ENCODE measurements at regions not wholly inside any gene's neighbourhood (a gene's known extent, or its start where the extent isn't known, plus 50 kb on each side); places are given as distances from the start of the nearest gene placed in this dataset.

DNA sequence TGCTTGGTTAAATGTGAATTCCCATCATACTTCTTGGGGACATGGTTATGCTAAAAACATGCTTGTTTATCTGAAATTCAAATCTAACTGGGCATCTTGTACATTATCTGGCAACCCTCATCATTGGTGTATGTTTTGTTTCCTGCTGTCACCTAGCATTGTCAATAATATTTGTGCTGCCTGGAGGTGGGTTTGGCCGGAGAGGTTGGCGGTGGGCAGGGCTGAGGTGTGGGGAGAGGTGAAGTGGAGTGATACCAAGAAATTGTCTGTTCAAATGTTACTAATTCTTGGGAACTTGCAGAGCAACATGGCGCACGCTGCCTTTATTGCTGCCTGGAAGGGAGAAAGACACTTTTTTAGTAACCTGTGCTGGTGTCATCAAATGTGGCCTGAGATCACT is 280.5 kb downstream of the VRK1 start:
- H3K4me3 ChIP-seq (ENCODE audit: low read depth, low read length), result no peak overlapping the region
- DNase-seq (ENCODE audit: low read depth), result no peak
- TF ChIP-seq MYC (IDR thresholded peaks at IDR 0.05; ENCODE audit: low read depth, low read length), result no peak
- no peak for TF ChIP-seq POLR2A (IDR thresholded peaks at IDR 0.05; ENCODE audit: extremely low read depth, insufficient read length)
- no peak for TF ChIP-seq CTCF (IDR thresholded peaks at IDR 0.05; ENCODE audit: low read depth, low read length)
- TF ChIP-seq, protein P1, sequence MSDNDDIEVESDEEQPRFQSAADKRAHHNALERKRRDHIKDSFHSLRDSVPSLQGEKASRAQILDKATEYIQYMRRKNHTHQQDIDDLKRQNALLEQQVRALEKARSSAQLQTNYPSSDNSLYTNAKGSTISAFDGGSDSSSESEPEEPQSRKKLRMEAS (IDR thresholded peaks at IDR 0.05; ENCODE audit: low read depth, low read length), result no peak

- DNase-seq (ENCODE audit: low read depth), result no peak
- no peak overlapping the region for H3K4me3 ChIP-seq (ENCODE audit: low read depth, low read length)
- TF ChIP-seq, protein P1 (IDR thresholded peaks at IDR 0.05; ENCODE audit: low read depth, low read length), result no peak
- TF ChIP-seq CTCF (IDR thresholded peaks at IDR 0.05; ENCODE audit: low read depth, low read length) (no peak), POLR2A (IDR thresholded peaks at IDR 0.05; ENCODE audit: extremely low read depth, insufficient read length) (no peak), MYC (IDR thresholded peaks at IDR 0.05; ENCODE audit: low read depth, low read length) (no peak)
Observed at GRCh38 chr14:97080991-97081390, 283.8 kb downstream of the VRK1 start.

DNA sequence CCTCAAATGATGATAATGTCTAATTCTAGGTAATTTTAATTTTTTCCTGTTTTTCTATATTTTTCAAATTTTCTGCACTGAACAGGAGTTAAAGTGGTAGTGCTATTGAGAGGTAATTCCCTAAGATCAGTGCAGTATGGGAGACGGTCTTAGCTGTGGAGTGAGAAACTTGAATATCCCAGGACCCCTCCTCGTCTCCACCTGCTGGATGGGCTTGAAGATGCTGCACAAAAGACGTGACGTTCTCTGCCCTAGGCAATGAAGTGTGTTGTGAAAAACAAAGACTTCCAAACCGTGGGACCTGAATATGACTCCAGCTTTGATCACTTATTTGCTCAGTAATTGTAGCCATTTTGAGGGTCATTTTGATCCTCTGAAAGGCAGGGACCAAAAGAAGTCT is 298.1 kb downstream of the VRK1 start:
- no peak overlapping the region for H3K4me3 ChIP-seq (ENCODE audit: low read depth, low read length)
- TF ChIP-seq, protein P1 (IDR thresholded peaks at IDR 0.05; ENCODE audit: low read depth, low read length), result no peak
- TF ChIP-seq CTCF (IDR thresholded peaks at IDR 0.05; ENCODE audit: low read depth, low read length) (no peak), POLR2A (IDR thresholded peaks at IDR 0.05; ENCODE audit: extremely low read depth, insufficient read length) (no peak), MYC (IDR thresholded peaks at IDR 0.05; ENCODE audit: low read depth, low read length) (no peak)
- DNase-seq (ENCODE audit: low read depth), result no peak

DNA sequence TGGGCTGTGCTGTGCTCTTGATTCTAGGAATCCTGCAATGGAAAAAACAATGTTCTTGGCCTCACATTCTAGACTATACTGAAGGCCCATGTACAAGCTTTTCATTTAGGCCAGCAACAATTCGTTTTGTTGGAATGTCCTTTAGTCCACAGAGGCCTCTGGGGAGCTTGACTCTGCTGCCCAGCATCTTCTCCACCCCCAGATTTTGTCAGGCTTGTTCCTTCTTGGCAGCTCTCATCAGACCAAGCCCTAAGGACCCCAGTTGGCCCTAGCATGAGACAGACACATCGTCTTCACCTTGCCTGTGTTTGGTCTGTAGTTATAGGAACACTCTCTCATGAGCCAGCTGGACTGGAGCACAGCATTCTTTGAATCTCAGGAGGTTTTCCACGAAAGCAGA is 300.1 kb downstream of the VRK1 start:
- H3K4me3 ChIP-seq (ENCODE audit: low read depth, low read length), result no peak overlapping the region
- TF ChIP-seq MYC (IDR thresholded peaks at IDR 0.05; ENCODE audit: low read depth, low read length) (no peak), POLR2A (IDR thresholded peaks at IDR 0.05; ENCODE audit: extremely low read depth, insufficient read length) (no peak), CTCF (IDR thresholded peaks at IDR 0.05; ENCODE audit: low read depth, low read length) (no peak)
- TF ChIP-seq, protein P1 (IDR thresholded peaks at IDR 0.05; ENCODE audit: low read depth, low read length), result no peak
- no peak for DNase-seq (ENCODE audit: low read depth)

GRCh38 chr14:97100306-97100705 is 303.1 kb downstream of the VRK1 start:
- TF ChIP-seq CTCF (IDR thresholded peaks at IDR 0.05; ENCODE audit: low read depth, low read length) (no peak), POLR2A (IDR thresholded peaks at IDR 0.05; ENCODE audit: extremely low read depth, insufficient read length) (no peak), MYC (IDR thresholded peaks at IDR 0.05; ENCODE audit: low read depth, low read length) (no peak)
- TF ChIP-seq, protein P1 (IDR thresholded peaks at IDR 0.05; ENCODE audit: low read depth, low read length), result no peak
- DNase-seq (ENCODE audit: low read depth), result no peak
- H3K4me3 ChIP-seq (ENCODE audit: low read depth, low read length), result no peak overlapping the region

- no peak overlapping the region for H3K4me3 ChIP-seq (ENCODE audit: low read depth, low read length)
- no peak for DNase-seq (ENCODE audit: low read depth)
- no peak for TF ChIP-seq POLR2A (IDR thresholded peaks at IDR 0.05; ENCODE audit: extremely low read depth, insufficient read length)
Observed at GRCh38 chr14:97101561-97101960, 304.4 kb downstream of the VRK1 start.

Data from NB4 (cell line).